IMR-90 (cell line): ENCODE measurements at regions not wholly inside any gene's neighbourhood (a gene's known extent, or its start where the extent isn't known, plus 50 kb on each side); places are given as distances from the start of the nearest gene placed in this dataset.

ENCODE experiments used
- ATAC-seq: fragments of 200-7000 bp; cut with Tn5 transposase; 2 replicates; pipeline ENCODE4 v1.9.1; 2020; ENCODE audit warnings: low read depth, mild to moderate bottlenecking, moderate library complexity
- BruUV-seq: library from RNA; stranded (reverse); fragments of 400-500 nt; replicated peaks from 2 replicates; lab custom pipeline; 2021; lab: Mats Ljungman, UMichigan
- CTCF ChIA-PET: fragments of 300-600 bp; formaldehyde crosslinking; extraction: SDS; loops from one replicate; lab custom pipeline; 2021; ENCODE audit warnings: antibody characterized with exemption; lab: Yijun Ruan, JAX
- POLR2A ChIA-PET: fragments of 300-600 bp; sonication (Branson Sonifier 250); formaldehyde crosslinking; loops from one replicate; lab custom pipeline; 2022; ENCODE audit warnings: antibody characterized with exemption; ENCODE audit not compliant: unreplicated experiment; lab: Charles Lee
- DNase-seq: peaks from one replicate; pipeline ENCODE4 v3.0.0; 2013
- H2AFZ ChIP-seq: replicated peaks from 2 replicates; pipeline ENCODE3; 2013; ENCODE audit warnings: low read length, mild to moderate bottlenecking; ENCODE audit not compliant: poor library complexity
- H2AK5ac ChIP-seq: 2 replicates; pipeline ENCODE4 v1.6.1; 2013; ENCODE audit warnings: low read depth, low read length, inconsistent platforms
- H2AK9ac ChIP-seq: replicated peaks from 2 replicates; pipeline ENCODE3; 2013; ENCODE audit warnings: mild to moderate bottlenecking, low read depth, low read length, moderate library complexity; ENCODE audit not compliant: poor library complexity
- H2BK120ac ChIP-seq: 2 replicates; pipeline ENCODE4 v1.6.1; 2013; ENCODE audit warnings: low read depth, low read length, inconsistent platforms
- H2BK15ac ChIP-seq: 3 replicates; pipeline ENCODE4 v1.6.1; 2013; ENCODE audit warnings: low read depth, low read length, inconsistent platforms
- H2BK20ac ChIP-seq: 2 replicates; pipeline ENCODE4 v1.6.1; 2013; ENCODE audit warnings: low read depth, mild to moderate bottlenecking, inconsistent platforms, low read length, moderate library complexity
- H2BK5ac ChIP-seq: 2 replicates; pipeline ENCODE4 v1.6.1; 2013; ENCODE audit warnings: mild to moderate bottlenecking, low read depth, low read length, inconsistent platforms; ENCODE audit not compliant: poor library complexity, severe bottlenecking
- H3K14ac ChIP-seq: replicated peaks from 2 replicates; pipeline ENCODE4 v1.6.1; 2013; ENCODE audit warnings: low read depth, low read length, inconsistent platforms
- H3K18ac ChIP-seq: 2 replicates; pipeline ENCODE4 v1.6.1; 2013; ENCODE audit warnings: low read depth, low read length, control low read depth
- H3K23ac ChIP-seq: 2 replicates; pipeline ENCODE4 v1.6.1; 2013; ENCODE audit warnings: low read depth, low read length, inconsistent platforms
- H3K27ac ChIP-seq: 2 replicates; pipeline ENCODE4 v1.5.1; 2013; ENCODE audit warnings: mild to moderate bottlenecking, control low read depth, low read length; ENCODE audit not compliant: insufficient read depth
- H3K27me3 ChIP-seq: 2 replicates; pipeline ENCODE4 v1.6.1; 2013; ENCODE audit warnings: low read length; ENCODE audit not compliant: control insufficient read depth, insufficient read depth
- H3K36me3 ChIP-seq: 2 replicates; pipeline ENCODE4 v1.6.1; 2013; ENCODE audit warnings: low read length, mixed read lengths; ENCODE audit not compliant: control insufficient read depth, insufficient read depth
- H3K4ac ChIP-seq: 2 replicates; pipeline ENCODE4 v1.6.1; 2013; ENCODE audit warnings: low read depth, low read length, inconsistent platforms
- H3K4me1 ChIP-seq: 2 replicates; pipeline ENCODE4 v1.6.1; 2013; ENCODE audit warnings: low read length, mixed read lengths; ENCODE audit not compliant: control insufficient read depth, insufficient read depth
- H3K4me2 ChIP-seq: 2 replicates; pipeline ENCODE4 v1.6.1; 2013; ENCODE audit warnings: low read depth, mild to moderate bottlenecking, control low read depth, low read length, moderate library complexity
- H3K4me3 ChIP-seq: 2 replicates; pipeline ENCODE4 v1.5.1; 2013; ENCODE audit warnings: low read depth, mild to moderate bottlenecking, control low read depth, low read length, moderate library complexity; ENCODE audit not compliant: insufficient read depth
- H3K56ac ChIP-seq: 2 replicates; pipeline ENCODE4 v1.6.1; 2013; ENCODE audit warnings: low read length, inconsistent platforms; ENCODE audit not compliant: insufficient read depth; ENCODE audit errors: extremely low read depth
- H3K79me1 ChIP-seq, 2 experiments: 2 replicates each; pipeline ENCODE4 v1.6.1; 2013; ENCODE audit warnings: low read length in 2 of 2, inconsistent platforms in 1 of 2, low read depth in 1 of 2
- H3K9ac ChIP-seq: 2 replicates; pipeline ENCODE4 v1.6.1; 2013; ENCODE audit warnings: low read depth, low read length, control low read depth
- H3K9me1 ChIP-seq: 2 replicates; pipeline ENCODE4 v1.6.1; 2013; ENCODE audit warnings: low read length, inconsistent platforms; ENCODE audit not compliant: insufficient read depth
- H3K9me3 ChIP-seq: 2 replicates; pipeline ENCODE4 v1.6.1; 2013; ENCODE audit warnings: low read length; ENCODE audit not compliant: control insufficient read depth, insufficient read depth
- H4K20me1 ChIP-seq: 2 replicates; pipeline ENCODE4 v1.6.1; 2013; ENCODE audit warnings: low read length, inconsistent platforms; ENCODE audit not compliant: insufficient read depth
- H4K5ac ChIP-seq: 2 replicates; pipeline ENCODE4 v1.6.1; 2013; ENCODE audit warnings: mild to moderate bottlenecking, low read depth, low read length, control low read depth
- H4K8ac ChIP-seq, 2 experiments: 2 replicates each; pipeline ENCODE4 v1.6.1; 2013; ENCODE audit warnings: low read depth in 2 of 2, low read length in 2 of 2, control low read depth in 1 of 2, inconsistent platforms in 1 of 2
- H4K91ac ChIP-seq: 2 replicates; pipeline ENCODE4 v1.6.1; 2013; ENCODE audit warnings: low read depth, low read length, inconsistent platforms; ENCODE audit not compliant: insufficient read depth
- CEBPB ChIP-seq: IDR thresholded peaks from 2 replicates; pipeline ENCODE4 v1.6.1; 2012; ENCODE audit warnings: low read depth, low read length, improper control_type of control experiment
- CHD1 ChIP-seq: IDR thresholded peaks from 2 replicates; pipeline ENCODE4 v1.6.1; 2012; ENCODE audit warnings: low read depth, low read length, improper control_type of control experiment
- CTCF ChIP-seq: conservative IDR thresholded peaks from 2 replicates; pipeline ENCODE4 v1.5.1; 2012; ENCODE audit warnings: mild to moderate bottlenecking, low read depth, low read length, improper control_type of control experiment
- MAFK ChIP-seq: IDR thresholded peaks from 2 replicates; pipeline ENCODE4 v1.6.1; 2012; ENCODE audit warnings: low read depth, low read length, improper control_type of control experiment
- MAZ ChIP-seq: IDR thresholded peaks from 2 replicates; pipeline ENCODE4 v1.6.1; 2012; ENCODE audit warnings: low read depth, mild to moderate bottlenecking, low read length, improper control_type of control experiment, moderate library complexity, borderline replicate concordance
- MXI1 ChIP-seq: IDR thresholded peaks from 2 replicates; pipeline ENCODE4 v1.6.1; 2012; ENCODE audit warnings: low read depth, mild to moderate bottlenecking, low read length, moderate library complexity, borderline replicate concordance
- NFE2L2 ChIP-seq: fragments of 150-350 bp; IDR thresholded peaks from 2 replicates; pipeline ENCODE4 v1.6.1; 2016; ENCODE audit warnings: low read depth, mild to moderate bottlenecking, low read length
- RCOR1 ChIP-seq: IDR thresholded peaks from 2 replicates; pipeline ENCODE4 v1.6.1; 2012; ENCODE audit warnings: mild to moderate bottlenecking, low read length, improper control_type of control experiment; ENCODE audit not compliant: insufficient replicate concordance
- SMC3 ChIP-seq: fragments of 150-350 bp; IDR thresholded peaks from 2 replicates; pipeline ENCODE4 v1.6.1; 2016; ENCODE audit warnings: low read depth, mild to moderate bottlenecking, antibody characterized with exemption, low read length, moderate library complexity
- USF2 ChIP-seq: fragments of 150-350 bp; IDR thresholded peaks from 2 replicates; pipeline ENCODE4 v1.6.1; 2017; ENCODE audit warnings: mild to moderate bottlenecking, antibody characterized with exemption, low read length, low read depth
- WGBS, 2 experiments: methylation state at CpG; one replicate each; pipeline versions ENCODE4 v1.1.5 to v1.1.7; 2013; ENCODE audit warnings: missing lambda C conversion rate in 2 of 2; ENCODE audit not compliant: insufficient read length in 1 of 2; ENCODE audit errors: extremely low coverage in 2 of 2; 5-methylcytosine and 5-hydroxymethylcytosine counted together
- dilution Hi-C: fragments of 300-500 bp; cut with HindIII; formaldehyde crosslinking; loops from one replicate; pipeline ENCODE4 v1.14.3; 2018; ENCODE audit warnings: low sequenced_read_pairs; ENCODE audit not compliant: unreplicated experiment
- in situ Hi-C: fragments of 300-500 bp; cut with MboI; formaldehyde crosslinking; loops from 3 replicates; pipeline ENCODE4 v1.14.3; 2019; ENCODE audit warnings: low sequenced_read_pairs, inconsistent platforms, mixed read lengths
- intact Hi-C: fragments of 100-400 bp; cut with micrococcal nuclease; formaldehyde crosslinking; loops from 2 replicates; pipeline ENCODE4 v1.10.0; 2022

DNA sequence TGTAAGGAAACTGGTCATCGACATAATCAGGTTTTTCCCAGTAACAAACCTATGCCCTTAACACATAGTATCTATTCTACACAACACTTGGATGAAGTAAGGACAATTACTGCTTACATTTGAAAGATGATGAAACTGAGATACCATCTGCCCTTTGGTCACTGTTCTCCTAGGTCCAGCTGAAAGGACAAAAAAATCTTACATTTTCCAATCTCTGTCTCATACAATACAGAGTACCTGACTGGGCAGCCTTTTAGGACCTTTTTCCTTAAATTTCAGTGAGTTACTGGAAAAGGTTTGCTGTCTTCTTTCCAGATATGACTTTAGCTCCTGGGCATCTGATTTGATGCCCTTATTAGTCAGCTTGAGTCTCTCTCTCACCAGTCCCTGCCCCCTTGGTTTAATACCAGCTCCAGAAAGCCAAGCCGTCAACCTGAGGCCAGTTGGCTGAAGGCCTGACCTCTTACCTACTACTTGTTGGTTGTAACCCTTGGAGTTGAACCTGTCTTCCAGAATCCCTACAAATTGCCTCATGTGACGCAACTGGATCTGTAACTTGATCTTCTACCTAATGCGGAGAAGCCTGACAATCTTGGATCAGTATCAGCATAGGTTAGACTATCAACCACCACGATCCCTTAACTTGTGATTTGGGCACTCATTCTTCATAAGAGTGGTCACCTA lies 355.3 kb upstream of the ZNF385D start:
- ChIA-PET CTCF (no interaction called here), POLR2A (no interaction called here)
- no peak overlapping the region for H2AK5ac ChIP-seq
- 100% methylated on average over 1 of the region's 5 CpGs; no CpG with 5 or more reads in 1 of the 2 experiments for WGBS, 2 experiments
- H3K4me3 ChIP-seq: no peak overlapping the region
- no peak overlapping the region for H4K5ac ChIP-seq
- H3K27ac ChIP-seq: no peak overlapping the region
- H2AK9ac ChIP-seq: no peak overlapping the region
- H3K79me1 ChIP-seq: no peaks in the 10 kb centered on the region
- no peaks in the 10 kb centered on the region for H3K4me1 ChIP-seq
- intact Hi-C loops: no loop called here
- no peak for TF ChIP-seq SMC3
- TF ChIP-seq CEBPB: no peak
- no peak for TF ChIP-seq MAFK
- no peak for TF ChIP-seq NFE2L2
- no peak for TF ChIP-seq USF2
- no peak for TF ChIP-seq RCOR1
- no peak for TF ChIP-seq CHD1
- TF ChIP-seq CTCF: no peak
- TF ChIP-seq MAZ: no peak
- no peak for TF ChIP-seq MXI1
- DNase-seq: no peak
- no peaks in the 10 kb centered on the region for H4K20me1 ChIP-seq
- no peak overlapping the region for H2BK120ac ChIP-seq
- no peak overlapping the region for H3K23ac ChIP-seq
- no peaks in the 10 kb centered on the region for H3K9me1 ChIP-seq
- H2AFZ ChIP-seq: no peak overlapping the region
- ATAC-seq: no peak
- no peak overlapping the region for H2BK5ac ChIP-seq
- no peaks in the 10 kb centered on the region for H3K9me3 ChIP-seq
- dilution Hi-C loops: no loop called here
- no peak overlapping the region for H3K9ac ChIP-seq
- H3K27me3 ChIP-seq: no peaks in the 10 kb centered on the region
- no peak overlapping the region for H3K4me2 ChIP-seq
- H3K18ac ChIP-seq: no peak overlapping the region
- H3K4ac ChIP-seq: no peak overlapping the region
- H4K91ac ChIP-seq: no peak overlapping the region
- H4K8ac ChIP-seq: no peak overlapping the region
- no TSS peak for BruUV-seq
- in situ Hi-C loops: loop anchor here (25.0 kb wide), 2 partner anchors 1594 to 1769 kb away; no protein-coding TSS in a partner anchor
- H3K14ac ChIP-seq: no peak overlapping the region
- H3K36me3 ChIP-seq: no peaks in the 10 kb centered on the region
- H2BK20ac ChIP-seq: no peak overlapping the region
- H2BK15ac ChIP-seq: no peak overlapping the region
- H3K56ac ChIP-seq: no peak overlapping the region
